HG03066 (cell line): ENCODE measurements at regions not wholly inside any gene's neighbourhood (a gene's known extent, or its start where the extent isn't known, plus 50 kb on each side); places are given as distances from the start of the nearest gene placed in this dataset.

ENCODE experiments used
- ATAC-seq: cut with Tn5 transposase; IDR thresholded peaks from one replicate; pipeline ENCODE4 v1.9.1; 2021; ENCODE audit warnings: low read depth; ENCODE audit not compliant: unreplicated experiment

GRCh38 chr12:87127272-87127671, 871.1 kb upstream of the MGAT4C start:
- ATAC-seq = no peak

- no peak for ATAC-seq
These were observed 865.7 kb upstream of the MGAT4C start for GRCh38 chr12:87121896-87122295.

- ATAC-seq = no peak
These were observed 864.2 kb upstream of the MGAT4C start for GRCh38 chr12:87120440-87120839.

DNA sequence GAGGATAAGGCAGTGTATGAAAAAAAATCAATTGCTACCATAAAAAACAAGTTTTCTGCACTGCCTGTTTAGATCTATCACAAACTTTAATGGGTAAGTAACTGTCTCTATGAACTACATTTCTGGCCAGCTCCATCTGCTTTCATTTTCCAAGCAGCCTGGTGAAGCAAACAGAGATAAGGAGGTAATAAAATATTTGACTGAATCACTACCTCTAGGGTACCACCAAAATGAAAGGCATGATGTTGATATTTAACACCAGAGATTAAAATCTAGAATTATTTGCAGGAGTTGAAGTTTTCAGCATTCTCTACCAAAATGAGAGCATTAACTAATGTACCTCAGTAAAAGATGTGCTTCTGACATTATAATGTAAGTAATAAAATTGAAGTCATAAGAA, 863.5 kb upstream of the MGAT4C start:
- no peak for ATAC-seq

DNA sequence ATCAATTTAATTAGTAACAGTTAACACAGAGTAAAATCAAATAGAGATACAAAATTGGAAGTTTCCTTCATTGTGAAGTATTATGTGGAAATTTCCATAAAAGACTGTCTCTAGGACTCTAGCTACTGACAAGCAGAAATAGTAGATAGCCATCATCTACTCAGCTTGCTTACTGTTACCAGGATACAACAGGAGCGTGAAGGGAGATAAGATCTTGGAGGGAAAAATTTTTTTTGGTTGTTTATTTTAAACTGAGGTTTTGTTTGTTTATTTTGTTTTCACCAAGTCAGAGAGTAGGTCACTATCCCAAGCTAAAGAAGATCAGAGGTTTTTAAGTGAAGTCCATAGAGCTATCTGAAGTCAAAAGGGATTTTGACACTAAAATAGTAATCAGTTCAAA, 861.3 kb upstream of the MGAT4C start:
- ATAC-seq = no peak

DNA sequence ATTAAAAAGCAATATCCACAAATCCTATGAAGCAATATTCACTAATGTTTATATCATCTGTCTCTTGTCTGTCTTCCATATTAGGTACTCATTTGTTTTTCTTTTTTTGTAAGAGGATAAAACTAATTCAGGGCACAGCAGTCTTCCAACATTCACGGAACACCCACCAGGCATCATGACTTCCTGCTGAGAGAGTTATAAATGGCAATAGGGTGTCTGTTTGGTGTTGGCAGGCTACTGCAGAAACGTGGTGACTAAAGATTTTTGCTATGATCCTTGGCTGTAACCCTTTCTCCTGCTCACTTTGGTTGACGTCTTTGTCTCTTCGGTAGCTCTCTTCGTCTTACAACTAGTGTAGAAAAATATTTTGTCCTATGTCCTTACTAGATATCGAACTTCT, 860.6 kb upstream of the MGAT4C start:
- no peak for ATAC-seq

- ATAC-seq = no peak
These were observed 856.6 kb upstream of the MGAT4C start for GRCh38 chr12:87112571-87113345.

DNA sequence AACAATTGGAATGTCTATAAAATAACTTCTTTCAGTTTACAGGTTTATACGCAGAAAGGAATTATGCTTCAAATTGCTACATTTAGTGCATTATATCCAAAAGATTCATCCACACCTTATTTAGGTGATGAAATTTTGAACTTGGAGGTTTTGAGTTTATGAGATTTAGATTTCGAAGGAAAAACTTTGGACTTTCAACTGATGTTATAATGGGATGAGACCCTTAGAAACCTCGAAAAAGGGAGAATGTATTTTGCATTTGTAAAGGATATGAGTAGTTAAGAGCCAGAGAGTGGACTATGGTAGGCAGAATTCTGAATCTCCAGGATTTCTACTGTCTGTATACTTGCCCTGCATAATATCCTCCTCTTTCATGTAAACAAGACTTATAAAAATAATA, 851.6 kb upstream of the MGAT4C start:
- ATAC-seq = no peak

DNA sequence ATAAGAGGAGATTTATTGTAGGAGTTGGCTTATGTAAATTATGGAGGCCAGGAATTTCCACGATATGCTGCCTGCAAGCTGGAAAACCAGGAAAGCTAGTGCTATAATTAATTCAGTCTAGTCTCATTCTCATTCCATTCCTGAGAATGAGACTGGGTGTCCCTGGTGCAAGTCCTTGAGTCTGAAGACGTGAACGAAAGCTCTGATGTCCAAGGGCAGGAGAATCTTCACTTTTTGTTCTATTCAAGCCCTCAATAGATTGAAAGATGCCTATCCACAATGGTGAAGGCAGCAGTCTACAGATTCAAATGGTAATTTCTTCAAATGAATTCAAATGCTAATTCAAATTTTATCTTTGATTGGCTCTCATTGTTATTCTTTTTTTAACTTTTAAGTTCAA, 851.1 kb upstream of the MGAT4C start:
- no peak for ATAC-seq

DNA sequence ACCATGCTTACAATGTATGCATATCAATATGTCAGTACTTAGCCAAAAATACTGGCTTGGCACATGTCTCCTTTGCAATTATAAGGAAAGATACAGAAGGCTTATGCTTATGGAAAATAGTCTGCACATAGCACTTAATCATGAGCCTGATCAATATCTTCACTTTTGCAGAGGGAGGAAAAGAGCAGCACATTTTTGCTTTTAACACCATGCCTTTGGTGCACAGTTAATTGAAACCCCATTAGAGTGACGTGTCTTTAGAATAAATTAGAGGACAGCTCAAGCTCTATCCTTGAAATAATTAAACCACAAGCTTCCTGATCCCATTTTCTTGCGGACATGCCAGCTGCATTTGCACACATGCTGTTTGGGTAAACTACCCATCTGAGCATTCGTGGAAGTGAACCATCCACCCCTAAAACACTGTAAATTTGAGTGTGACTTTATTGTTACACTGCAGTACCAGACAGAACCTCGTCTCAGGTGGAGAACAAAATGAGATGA, 839.9 kb upstream of the MGAT4C start:
- ATAC-seq = no peak

DNA sequence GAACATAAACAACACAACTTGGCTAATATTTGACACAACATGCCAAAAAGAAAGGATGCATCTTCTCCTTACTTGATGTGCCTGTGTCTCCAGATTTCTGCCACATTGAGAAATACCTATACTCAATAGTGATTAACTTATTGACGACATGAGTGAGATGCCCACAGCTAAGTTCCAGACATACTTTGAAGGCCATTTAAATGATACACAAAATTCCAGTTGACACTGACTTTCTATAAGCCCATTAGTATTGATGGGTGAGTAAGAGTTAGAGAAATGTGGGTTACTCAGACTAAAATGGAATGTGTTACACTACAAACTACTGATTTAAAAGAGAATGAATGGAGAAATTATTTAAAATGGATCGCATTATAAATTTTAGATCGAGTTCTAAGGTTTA, 838.2 kb upstream of the MGAT4C start:
- ATAC-seq = no peak

DNA sequence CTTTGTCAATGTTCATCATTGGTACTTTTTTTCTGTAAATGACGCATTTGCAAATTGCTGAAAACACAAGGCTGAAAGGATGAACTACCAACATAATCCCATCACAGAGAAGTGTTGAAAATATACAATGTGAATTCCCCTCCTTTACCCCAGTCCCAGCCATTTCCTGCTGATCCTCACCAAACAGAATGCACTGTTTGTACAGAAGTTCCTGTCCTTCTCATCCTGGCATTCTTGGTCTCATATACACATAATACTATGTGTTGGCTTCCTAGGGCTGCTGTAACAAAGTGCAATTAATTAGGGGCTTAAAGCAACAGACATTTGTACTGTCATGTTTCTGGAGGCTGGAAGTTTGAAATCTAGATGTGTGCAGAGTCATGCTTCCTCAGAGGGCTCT, 836.2 kb upstream of the MGAT4C start:
- ATAC-seq = no peak

GRCh38 chr12:87086118-87086891, 830.1 kb upstream of the MGAT4C start:
- no peak for ATAC-seq

GRCh38 chr12:87085286-87085685, 829.1 kb upstream of the MGAT4C start:
- ATAC-seq = no peak

GRCh38 chr12:87082756-87083155, 826.6 kb upstream of the MGAT4C start:
- ATAC-seq = no peak

DNA sequence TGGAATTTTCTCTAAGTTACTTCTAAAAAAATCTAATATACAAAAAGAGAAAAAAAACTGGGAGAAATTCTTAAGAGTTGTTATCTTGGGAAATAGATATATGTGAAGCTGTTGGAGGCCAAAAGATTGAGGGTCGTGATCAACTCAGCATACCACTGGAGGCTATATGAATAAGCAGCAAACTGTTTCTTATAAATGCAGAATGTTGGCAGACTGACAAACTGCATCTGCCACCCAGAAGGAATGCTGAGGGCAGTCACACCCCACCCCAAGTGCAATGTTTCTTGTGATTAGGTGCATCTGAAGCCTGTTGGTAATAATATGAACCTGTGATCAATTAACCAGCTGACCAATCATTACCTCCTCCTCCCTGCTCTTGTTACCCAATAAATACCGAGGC, 818.6 kb upstream of the MGAT4C start:
- ATAC-seq = no peak

GRCh38 chr12:87066326-87066725, 810.1 kb upstream of the MGAT4C start:
- no peak for ATAC-seq

DNA sequence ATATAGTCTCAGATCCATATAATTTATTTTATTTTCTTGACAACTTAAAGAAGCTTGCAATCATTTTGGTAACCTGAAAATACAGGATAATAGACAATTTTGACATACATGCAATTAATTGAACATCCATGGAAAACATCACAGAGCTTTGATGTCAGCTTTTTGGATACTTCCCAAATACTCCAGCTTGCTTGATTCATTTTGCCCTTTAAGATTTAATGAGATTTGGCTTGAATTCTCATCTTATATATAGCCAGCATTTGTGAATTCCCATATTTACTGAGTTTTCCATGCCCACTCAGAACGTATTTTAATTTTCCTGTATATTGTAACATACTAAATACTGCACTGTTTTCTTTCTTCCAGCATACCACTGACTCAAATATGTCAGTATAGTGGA, 803.0 kb upstream of the MGAT4C start:
- ATAC-seq = no peak

GRCh38 chr12:87054226-87054625, 798.0 kb upstream of the MGAT4C start:
- no peak for ATAC-seq

- ATAC-seq = no peak
These were observed 795.4 kb upstream of the MGAT4C start for GRCh38 chr12:87051621-87052020.

- no peak for ATAC-seq
These were observed 791.5 kb upstream of the MGAT4C start for GRCh38 chr12:87047691-87048090.

DNA sequence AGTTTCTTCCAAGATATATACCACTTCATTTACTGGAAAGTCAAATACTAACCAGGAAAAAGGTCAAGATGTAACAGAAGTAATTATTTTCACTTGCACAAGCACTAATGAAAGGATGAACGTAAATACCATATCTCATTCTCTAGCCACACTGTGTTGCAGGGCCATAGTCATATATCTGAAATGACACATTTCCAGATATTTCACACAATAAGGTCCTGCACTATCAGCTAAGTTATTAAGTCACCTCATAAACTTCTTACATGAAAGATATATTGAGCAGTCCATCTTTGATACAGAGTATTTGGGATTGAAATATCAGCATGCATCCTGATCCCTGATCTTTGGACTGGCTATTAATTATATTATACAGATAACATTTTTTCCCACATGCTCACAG, 783.3 kb upstream of the MGAT4C start:
- no peak for ATAC-seq
